Osteoblast (primary cell): ENCODE measurements at regions not wholly inside any gene's neighbourhood (a gene's known extent, or its start where the extent isn't known, plus 50 kb on each side); places are given as distances from the start of the nearest gene placed in this dataset.

Source experiments
- DNase-seq: peaks from one replicate; pipeline ENCODE4 v3.0.0; 2011; ENCODE audit warnings: low spot score, mixed read lengths; ENCODE audit not compliant: insufficient read length; ENCODE audit errors: missing footprints
- H2AFZ ChIP-seq: 2 replicates; pipeline ENCODE4 v1.6.0; 2011; ENCODE audit warnings: mild to moderate bottlenecking, low read length
- H3K27ac ChIP-seq: 2 replicates; pipeline ENCODE4 v1.5.1; 2011; ENCODE audit warnings: mild to moderate bottlenecking, low read depth, low read length, moderate library complexity
- H3K27me3 ChIP-seq: 2 replicates; pipeline ENCODE4 v1.6.0; 2012; ENCODE audit warnings: mild to moderate bottlenecking, control low read depth, inconsistent platforms, low read length, moderate library complexity; ENCODE audit not compliant: insufficient read depth
- H3K36me3 ChIP-seq: 2 replicates; pipeline ENCODE4 v1.5.1; 2011; ENCODE audit warnings: mild to moderate bottlenecking, low read length, control low read depth, moderate library complexity; ENCODE audit not compliant: insufficient read depth
- H3K4me1 ChIP-seq: 2 replicates; pipeline ENCODE4 v1.5.1; 2011; ENCODE audit warnings: mild to moderate bottlenecking, low read length, control low read depth, moderate library complexity; ENCODE audit not compliant: insufficient read depth
- H3K4me2 ChIP-seq: 2 replicates; pipeline ENCODE4 v1.6.0; 2011; ENCODE audit warnings: mild to moderate bottlenecking, low read length; ENCODE audit not compliant: insufficient read depth
- H3K4me3 ChIP-seq: fragments of 200-600 bp; sonication (generic); 3 replicates; pipeline ENCODE4 v1.5.1; 2012; ENCODE audit warnings: mild to moderate bottlenecking, low read length, inconsistent platforms; ENCODE audit not compliant: insufficient read depth
- H3K79me2 ChIP-seq: 2 replicates; pipeline ENCODE4 v1.6.0; 2012; ENCODE audit warnings: mild to moderate bottlenecking, low read length, control low read depth, inconsistent platforms; ENCODE audit not compliant: insufficient read depth
- H3K9me3 ChIP-seq: 2 replicates; pipeline ENCODE4 v1.5.1; 2011; ENCODE audit warnings: low read depth, low read length, control low read depth
- H4K20me1 ChIP-seq: 2 replicates; pipeline ENCODE4 v1.6.0; 2012; ENCODE audit warnings: mild to moderate bottlenecking, low read length, control low read depth; ENCODE audit not compliant: insufficient read depth
- CTCF ChIP-seq: IDR thresholded peaks from 2 replicates; pipeline ENCODE4 v1.5.1; 2011; ENCODE audit warnings: mild to moderate bottlenecking, low read depth, low read length, moderate library complexity; ENCODE audit errors: extremely low read depth

DNA sequence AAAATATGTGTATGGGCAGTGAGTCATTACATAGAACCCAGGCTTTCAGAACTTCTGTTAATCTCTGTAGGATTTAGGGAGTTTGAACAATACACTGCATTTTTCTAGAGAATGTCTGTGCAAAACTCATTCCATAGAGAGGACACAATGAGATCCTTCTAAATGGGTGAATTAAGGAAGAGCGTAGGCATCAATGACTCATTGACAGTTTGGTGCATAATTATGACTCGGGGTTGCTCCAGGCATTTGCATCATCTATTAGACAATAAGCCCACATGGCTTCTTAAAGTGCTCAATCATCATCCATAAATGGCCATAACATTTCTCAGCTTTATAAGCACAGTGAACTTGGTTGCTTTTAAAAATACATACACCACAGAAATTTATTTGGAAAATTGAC lies 625.5 kb downstream of the CDH26 start:
- Histone ChIP-seq H3K27me3 (no peaks in the 10 kb centered on the region), H3K79me2 (no peaks in the 10 kb centered on the region), H3K36me3 (no peaks in the 10 kb centered on the region), H2AFZ (no peak overlapping the region), H3K27ac (no peak overlapping the region), H3K4me2 (no peak overlapping the region), H3K9me3 (no peaks in the 10 kb centered on the region), H3K4me1 (no peaks in the 10 kb centered on the region), H4K20me1 (no peaks in the 10 kb centered on the region), H3K4me3 (no peak overlapping the region)
- no peak for DNase-seq
- TF ChIP-seq CTCF, result no peak

DNA sequence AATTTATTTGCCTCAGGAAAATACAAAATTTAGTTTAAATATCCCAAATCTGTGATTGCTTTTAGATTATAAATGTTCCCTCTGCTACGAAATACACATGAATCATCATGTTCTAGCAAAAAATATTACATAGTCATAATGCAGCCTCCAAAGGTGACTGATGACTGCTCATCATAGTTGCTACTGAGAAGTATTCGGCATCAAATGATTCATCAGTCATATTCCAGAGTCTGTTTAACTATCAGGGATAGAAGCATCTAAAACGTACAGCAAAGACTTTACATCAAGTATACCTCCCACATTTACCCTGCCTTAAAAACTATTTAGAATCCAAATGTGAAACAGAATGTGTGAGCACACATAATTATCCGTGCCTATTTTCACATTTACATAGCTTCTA lies 626.0 kb downstream of the CDH26 start:
- Histone ChIP-seq H3K36me3 (no peaks in the 10 kb centered on the region), H3K9me3 (no peaks in the 10 kb centered on the region), H3K27ac (no peak overlapping the region), H3K4me2 (no peak overlapping the region), H4K20me1 (no peaks in the 10 kb centered on the region), H3K4me1 (no peaks in the 10 kb centered on the region), H3K79me2 (no peaks in the 10 kb centered on the region), H3K27me3 (no peaks in the 10 kb centered on the region), H3K4me3 (no peak overlapping the region), H2AFZ (no peak overlapping the region)
- DNase-seq, result no peak
- TF ChIP-seq CTCF, result no peak

GRCh38 chr20:60585651-60586050 lies 627.4 kb downstream of the CDH26 start:
- H3K4me1 ChIP-seq, result no peaks in the 10 kb centered on the region
- H3K4me2 ChIP-seq, result no peak overlapping the region
- no peaks in the 10 kb centered on the region for H4K20me1 ChIP-seq
- H3K9me3 ChIP-seq, result no peaks in the 10 kb centered on the region
- H2AFZ ChIP-seq, result no peak overlapping the region
- no peaks in the 10 kb centered on the region for H3K27me3 ChIP-seq
- no peak for TF ChIP-seq CTCF
- H3K79me2 ChIP-seq, result no peaks in the 10 kb centered on the region
- no peaks in the 10 kb centered on the region for H3K36me3 ChIP-seq
- DNase-seq, result no peak
- no peak overlapping the region for H3K27ac ChIP-seq
- no peak overlapping the region for H3K4me3 ChIP-seq

DNA sequence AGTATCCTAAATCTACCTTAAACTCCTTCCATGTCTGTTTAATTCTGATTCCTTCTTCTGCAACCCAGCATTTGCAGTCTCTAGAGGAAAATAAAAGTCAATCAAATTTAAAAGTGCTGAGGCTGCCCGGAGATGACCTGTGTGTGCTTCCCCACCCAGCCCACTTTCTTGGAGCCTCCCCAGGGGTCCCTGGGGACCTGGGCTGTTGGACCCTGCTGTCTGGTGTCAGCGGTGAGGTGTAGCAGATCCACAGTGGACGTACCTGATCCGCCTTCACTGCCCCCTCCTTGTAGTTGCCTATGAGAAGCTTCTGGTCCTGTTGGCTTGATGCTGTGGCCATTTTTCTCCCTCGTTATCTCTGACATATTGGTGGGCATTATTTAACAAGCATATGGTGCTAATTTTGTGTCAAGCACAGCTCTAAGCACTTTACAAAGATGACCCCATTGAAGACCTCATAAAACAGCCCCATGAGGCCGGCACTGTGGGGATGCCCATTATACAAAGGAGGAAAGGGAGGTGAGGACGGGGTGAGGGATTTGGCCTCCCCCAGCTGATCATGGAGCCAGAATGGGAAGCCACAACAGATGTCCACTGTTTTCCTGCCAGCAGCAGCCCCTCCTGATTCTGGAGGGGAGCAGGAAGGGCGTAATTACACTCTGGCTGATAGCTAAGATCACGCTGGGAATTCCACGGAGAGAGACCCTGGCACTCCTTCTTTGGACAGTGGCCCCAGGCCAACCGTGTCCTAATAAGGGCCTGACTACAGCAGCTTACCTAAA lies 628.2 kb downstream of the CDH26 start:
- no peak overlapping the region for H3K27ac ChIP-seq
- no peaks in the 10 kb centered on the region for H3K36me3 ChIP-seq
- no peak overlapping the region for H2AFZ ChIP-seq
- no peak for DNase-seq
- no peak overlapping the region for H3K4me3 ChIP-seq
- no peaks in the 10 kb centered on the region for H3K4me1 ChIP-seq
- H3K9me3 ChIP-seq, result no peaks in the 10 kb centered on the region
- H3K4me2 ChIP-seq, result no peak overlapping the region
- H3K27me3 ChIP-seq, result no peaks in the 10 kb centered on the region
- H4K20me1 ChIP-seq, result no peaks in the 10 kb centered on the region
- TF ChIP-seq CTCF, result no peak
- no peaks in the 10 kb centered on the region for H3K79me2 ChIP-seq
